ENCODE measurements at regions not wholly inside any gene's neighbourhood (a gene's known extent, or its start where the extent isn't known, plus 50 kb on each side); places are given as distances from the start of the nearest gene placed in this dataset.
"Not testable (repeated sequence)": the region's sequence is repeated elsewhere in the genome, so short reads cannot be mapped to it uniquely, and the experiment has no call there.

GRCh38 chr14:77985211-77985615 lies 185.0 kb upstream of the NRXN3 start:
- DNase-seq: no peak

- no peak for DNase-seq
Observed at GRCh38 chr14:77986773-77987172, 183.4 kb upstream of the NRXN3 start.

GRCh38 chr14:77988096-77988870 lies 181.9 kb upstream of the NRXN3 start:
- no peak for DNase-seq

GRCh38 chr14:77988970-77989369 lies 181.2 kb upstream of the NRXN3 start:
- no peak for DNase-seq

- DNase-seq: no peak
Observed at GRCh38 chr14:77989441-77989991, 180.7 kb upstream of the NRXN3 start.

GRCh38 chr14:77990337-77990736 lies 179.8 kb upstream of the NRXN3 start:
- DNase-seq: no peak

GRCh38 chr14:77991128-77991772 lies 178.9 kb upstream of the NRXN3 start:
- DNase-seq: peak; percentile 3

- DNase-seq: no peak
Observed at GRCh38 chr14:78005325-78005724, 164.8 kb upstream of the NRXN3 start.

GRCh38 chr14:78007160-78007559 lies 163.0 kb upstream of the NRXN3 start:
- DNase-seq: no peak

GRCh38 chr14:78010688-78011087 lies 159.5 kb upstream of the NRXN3 start:
- DNase-seq: no peak

- DNase-seq: not testable (repeated sequence)
Observed at GRCh38 chr14:78013911-78014310, 156.3 kb upstream of the NRXN3 start.

GRCh38 chr14:78016532-78016931 lies 153.6 kb upstream of the NRXN3 start:
- no peak for DNase-seq

- no peak for DNase-seq
Observed at GRCh38 chr14:78018283-78018682, 151.9 kb upstream of the NRXN3 start.

GRCh38 chr14:78022059-78022458 lies 148.1 kb upstream of the NRXN3 start:
- DNase-seq: peak; percentile 3

GRCh38 chr14:78023112-78023511 lies 147.1 kb upstream of the NRXN3 start:
- no peak for DNase-seq

- no peak for DNase-seq
Observed at GRCh38 chr14:78028471-78028870, 141.7 kb upstream of the NRXN3 start.

- no peak for DNase-seq
Observed at GRCh38 chr14:78029601-78030372, 140.4 kb upstream of the NRXN3 start.

GRCh38 chr14:78043349-78043748 lies 126.8 kb upstream of the NRXN3 start:
- no peak for DNase-seq

- no peak for DNase-seq
Observed at GRCh38 chr14:78048120-78048519, 122.1 kb upstream of the NRXN3 start.

GRCh38 chr14:78056890-78057289 lies 113.3 kb upstream of the NRXN3 start:
- DNase-seq: not testable (repeated sequence)

- DNase-seq: no peak
Observed at GRCh38 chr14:78070344-78070743, 99.8 kb upstream of the NRXN3 start.

- DNase-seq: no peak
Observed at GRCh38 chr14:78071016-78071549, 99.1 kb upstream of the NRXN3 start.

- no peak for DNase-seq
Observed at GRCh38 chr14:78073028-78073427, 97.1 kb upstream of the NRXN3 start.
